ENCODE measurements at regions not wholly inside any gene's neighbourhood (a gene's known extent, or its start where the extent isn't known, plus 50 kb on each side); places are given as distances from the start of the nearest gene placed in this dataset.

GRCh38 chr2:234135750-234136221 lies 85.3 kb downstream of the SPP2 start:
- peak; percentile 69 to 89 (median 74) for TF ChIP-seq CTCF (IDR thresholded peaks at IDR 0.05)
- TF ChIP-seq POLR2A (IDR thresholded peaks at IDR 0.05) = no peak
